Esophagus squamous epithelium (tissue), 5 donors: ENCODE measurements at regions not wholly inside any gene's neighbourhood (a gene's known extent, or its start where the extent isn't known, plus 50 kb on each side); places are given as distances from the start of the nearest gene placed in this dataset.
"Not testable (repeated sequence)": the region's sequence is repeated elsewhere in the genome, so short reads cannot be mapped to it uniquely, and the experiment has no call there.

Experiments
- DNase-seq: peaks from one replicate; lab custom pipeline; 2025; lab: John Stamatoyannopoulos, UW
- H3K27ac ChIP-seq, 4 donors: fragments of 200-600 bp; sonication (generic); one replicate each; pipeline ENCODE4 v1.5.1; 2016 to 2019; ENCODE audit warnings: mild to moderate bottlenecking in 1 of 4
- H3K27me3 ChIP-seq, 4 donors: fragments of 200-600 bp; sonication (generic); 1 replicate in 3 of 4; 2 replicates in 1 of 4; pipeline versions ENCODE4 v1.5.1 to v1.6.0; 2017 to 2021; ENCODE audit warnings: antibody characterized with exemption in 1 of 4
- H3K36me3 ChIP-seq, 3 donors: fragments of 200-600 bp; sonication (generic); one replicate each; pipeline ENCODE4 v1.5.1; 2016 to 2019
- H3K4me1 ChIP-seq, 3 donors: fragments of 200-600 bp; sonication (generic); one replicate each; pipeline ENCODE4 v1.5.1; 2017 to 2019
- H3K4me3 ChIP-seq, 4 donors: fragments of 200-600 bp; sonication (generic); 1 replicate in 3 of 4; 2 replicates in 1 of 4; pipeline ENCODE4 v1.5.1; 2016 to 2019; ENCODE audit warnings: mild to moderate bottlenecking in 2 of 4, moderate library complexity in 1 of 4
- H3K9me3 ChIP-seq, 3 donors: fragments of 200-600 bp; sonication (generic); one replicate each; pipeline ENCODE4 v1.5.1; 2016 to 2019
- CTCF ChIP-seq, 6 experiments: fragments of 450-650 bp in 4 of 6; fragments of 200-600 bp in 2 of 6; sonication (generic) in 2 of 6; IDR thresholded peaks; one replicate each; pipeline ENCODE4 v1.5.1; 2016 to 2019; ENCODE audit warnings: antibody characterized with exemption in 6 of 6, mild to moderate bottlenecking in 4 of 6, moderate library complexity in 4 of 6
- POLR2A ChIP-seq, 4 donors: fragments of 450-650 bp; IDR thresholded peaks; one replicate each; pipeline ENCODE4 v1.6.1; 2017; ENCODE audit warnings: antibody characterized with exemption in 4 of 4, mild to moderate bottlenecking in 4 of 4, moderate library complexity in 3 of 4
- WGBS, 2 donors: methylation state at CpG; one replicate each; pipeline ENCODE4 v1.1.5; 2018; 5-methylcytosine and 5-hydroxymethylcytosine counted together
- intact Hi-C: fragments of 100-400 bp; cut with DNase I; formaldehyde crosslinking; loops from one replicate; pipeline ENCODE4 v1.15.0; 2022
- donor health status: DM: yes; HTN: yes; CAD: no.

GRCh38 chr5:30450153-30450552, 743.3 kb upstream of the CDH6 start:
- 50 to 64% methylated on average over 1 of the region's 1 CpG for WGBS, 2 donors
- H3K4me3 ChIP-seq, result no peak overlapping the region

GRCh38 chr5:30447431-30447830, 746.1 kb upstream of the CDH6 start:
- intact Hi-C loops, result no loop called here
- Histone ChIP-seq H3K36me3 (no peaks in the 10 kb centered on the region), H3K9me3 (no peaks in the 10 kb centered on the region), H3K27ac (no peak overlapping the region), H3K27me3 (no peaks in the 10 kb centered on the region), H3K4me1 (no peaks in the 10 kb centered on the region), H3K4me3 (no peak overlapping the region)
- WGBS, 2 donors, result 62 to 75% methylated on average over 3 of the region's 3 CpGs
- no peak for DNase-seq
- TF ChIP-seq CTCF (IDR thresholded peaks at IDR 0.05) (no peak), POLR2A (IDR thresholded peaks at IDR 0.05) (no peak)

More at GRCh38 chr5:30450153-30450552, 743.3 kb upstream of the CDH6 start:
- intact Hi-C loops, result no loop called here
- no peaks in the 10 kb centered on the region for H3K27me3 ChIP-seq
- H3K9me3 ChIP-seq, result no peaks in the 10 kb centered on the region
- H3K4me1 ChIP-seq, result no peaks in the 10 kb centered on the region
- no peak overlapping the region for H3K27ac ChIP-seq
- DNase-seq, result no peak
- H3K36me3 ChIP-seq, result no peaks in the 10 kb centered on the region
- TF ChIP-seq CTCF (IDR thresholded peaks at IDR 0.05) (no peak), POLR2A (IDR thresholded peaks at IDR 0.05) (no peak)

GRCh38 chr5:30446456-30446855, 747.0 kb upstream of the CDH6 start:
- no peak for DNase-seq
- H3K9me3 ChIP-seq, result no peaks in the 10 kb centered on the region
- H3K36me3 ChIP-seq, result no peaks in the 10 kb centered on the region
- no peaks in the 10 kb centered on the region for H3K27me3 ChIP-seq
- no peak overlapping the region for H3K4me3 ChIP-seq
- no peak for TF ChIP-seq CTCF (IDR thresholded peaks at IDR 0.05)
- TF ChIP-seq POLR2A (IDR thresholded peaks at IDR 0.05), result no peak
- WGBS, 2 donors, result 64 to 74% methylated on average over 1 of the region's 1 CpG
- no peaks in the 10 kb centered on the region for H3K4me1 ChIP-seq
- intact Hi-C loops, result no loop called here
- H3K27ac ChIP-seq, result no peak overlapping the region

- no peak for DNase-seq
- intact Hi-C loops, result no loop called here
- H3K4me3 ChIP-seq, result no peak overlapping the region
- TF ChIP-seq POLR2A (IDR thresholded peaks at IDR 0.05), result no peak
- TF ChIP-seq CTCF (IDR thresholded peaks at IDR 0.05), result no peak
- WGBS, 2 donors, result 67 to 77% methylated on average over 1 of the region's 1 CpG
- H3K27ac ChIP-seq, result no peak overlapping the region
- no peaks in the 10 kb centered on the region for H3K36me3 ChIP-seq
- no peaks in the 10 kb centered on the region for H3K27me3 ChIP-seq
- peaks cover 0 to 23% (median 13%) of the 10 kb centered on the region in 3 donors for H3K9me3 ChIP-seq
- H3K4me1 ChIP-seq, result no peaks in the 10 kb centered on the region
Observed at GRCh38 chr5:30438785-30439184, 754.7 kb upstream of the CDH6 start.

GRCh38 chr5:30436691-30437090, 756.8 kb upstream of the CDH6 start:
- TF ChIP-seq POLR2A (IDR thresholded peaks at IDR 0.05), result no peak
- TF ChIP-seq CTCF (IDR thresholded peaks at IDR 0.05), result no peak
- WGBS, 2 donors, result 52% methylated on average over 3 of the region's 3 CpGs

GRCh38 chr5:30428866-30429407, 764.5 kb upstream of the CDH6 start:
- H3K9me3 ChIP-seq, DNase-seq, H3K27ac ChIP-seq, intact Hi-C loops, H3K4me3 ChIP-seq, H3K27me3 ChIP-seq, H3K4me1 ChIP-seq, H3K36me3 ChIP-seq: not testable (repeated sequence)
- WGBS, 2 donors, result 83 to 94% methylated on average over 12 to 16 of the region's 20 CpGs

More at GRCh38 chr5:30436691-30437090, 756.8 kb upstream of the CDH6 start:
- H3K36me3 ChIP-seq, result no peaks in the 10 kb centered on the region
- H3K9me3 ChIP-seq, result peaks cover 0 to 23% (median 13%) of the 10 kb centered on the region in 3 donors
- no peaks in the 10 kb centered on the region for H3K27me3 ChIP-seq
- H3K4me1 ChIP-seq, result no peaks in the 10 kb centered on the region
- intact Hi-C loops, result no loop called here
- DNase-seq, result no peak
- H3K27ac ChIP-seq, result no peak overlapping the region
- no peak overlapping the region for H3K4me3 ChIP-seq
